ENCODE measurements at regions not wholly inside any gene's neighbourhood (a gene's known extent, or its start where the extent isn't known, plus 50 kb on each side); places are given as distances from the start of the nearest gene placed in this dataset.

DNA sequence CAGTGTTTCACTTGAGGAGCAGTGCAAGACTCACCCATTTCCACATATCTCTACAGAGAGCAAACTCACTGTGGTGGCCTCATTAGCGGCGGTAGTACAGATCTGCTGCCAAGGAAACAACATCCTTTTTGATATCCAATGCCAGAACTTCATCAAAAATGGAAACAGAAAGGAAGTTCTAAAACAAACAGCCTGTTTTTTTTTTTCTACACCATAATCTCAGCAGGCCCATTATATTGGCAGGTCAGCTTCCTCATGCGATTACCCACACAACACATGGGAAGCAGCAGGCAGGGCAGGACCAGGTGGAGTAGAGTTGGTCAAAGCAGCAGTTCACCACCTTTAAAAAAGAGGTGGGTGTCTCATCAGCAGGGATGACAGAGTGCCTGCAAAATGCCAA is 678.9 kb upstream of the CELF4 start:
- TF ChIP-seq, protein P1, sequence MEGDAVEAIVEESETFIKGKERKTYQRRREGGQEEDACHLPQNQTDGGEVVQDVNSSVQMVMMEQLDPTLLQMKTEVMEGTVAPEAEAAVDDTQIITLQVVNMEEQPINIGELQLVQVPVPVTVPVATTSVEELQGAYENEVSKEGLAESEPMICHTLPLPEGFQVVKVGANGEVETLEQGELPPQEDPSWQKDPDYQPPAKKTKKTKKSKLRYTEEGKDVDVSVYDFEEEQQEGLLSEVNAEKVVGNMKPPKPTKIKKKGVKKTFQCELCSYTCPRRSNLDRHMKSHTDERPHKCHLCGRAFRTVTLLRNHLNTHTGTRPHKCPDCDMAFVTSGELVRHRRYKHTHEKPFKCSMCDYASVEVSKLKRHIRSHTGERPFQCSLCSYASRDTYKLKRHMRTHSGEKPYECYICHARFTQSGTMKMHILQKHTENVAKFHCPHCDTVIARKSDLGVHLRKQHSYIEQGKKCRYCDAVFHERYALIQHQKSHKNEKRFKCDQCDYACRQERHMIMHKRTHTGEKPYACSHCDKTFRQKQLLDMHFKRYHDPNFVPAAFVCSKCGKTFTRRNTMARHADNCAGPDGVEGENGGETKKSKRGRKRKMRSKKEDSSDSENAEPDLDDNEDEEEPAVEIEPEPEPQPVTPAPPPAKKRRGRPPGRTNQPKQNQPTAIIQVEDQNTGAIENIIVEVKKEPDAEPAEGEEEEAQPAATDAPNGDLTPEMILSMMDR (IDR thresholded peaks at IDR 0.05; ENCODE audit: low read depth, low read length) = no peak
- no peak for TF ChIP-seq POLR2A (IDR thresholded peaks at IDR 0.05; ENCODE audit: extremely low read depth, insufficient read length)
- TF ChIP-seq, protein P2, sequence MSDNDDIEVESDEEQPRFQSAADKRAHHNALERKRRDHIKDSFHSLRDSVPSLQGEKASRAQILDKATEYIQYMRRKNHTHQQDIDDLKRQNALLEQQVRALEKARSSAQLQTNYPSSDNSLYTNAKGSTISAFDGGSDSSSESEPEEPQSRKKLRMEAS (IDR thresholded peaks at IDR 0.05; ENCODE audit: low read depth, low read length) = no peak
- TF ChIP-seq MYC (IDR thresholded peaks at IDR 0.05; ENCODE audit: low read depth, low read length) = no peak
- no peak overlapping the region for H3K4me3 ChIP-seq (ENCODE audit: low read depth, low read length)
- DNase-seq (ENCODE audit: low read depth) = no peak

DNA sequence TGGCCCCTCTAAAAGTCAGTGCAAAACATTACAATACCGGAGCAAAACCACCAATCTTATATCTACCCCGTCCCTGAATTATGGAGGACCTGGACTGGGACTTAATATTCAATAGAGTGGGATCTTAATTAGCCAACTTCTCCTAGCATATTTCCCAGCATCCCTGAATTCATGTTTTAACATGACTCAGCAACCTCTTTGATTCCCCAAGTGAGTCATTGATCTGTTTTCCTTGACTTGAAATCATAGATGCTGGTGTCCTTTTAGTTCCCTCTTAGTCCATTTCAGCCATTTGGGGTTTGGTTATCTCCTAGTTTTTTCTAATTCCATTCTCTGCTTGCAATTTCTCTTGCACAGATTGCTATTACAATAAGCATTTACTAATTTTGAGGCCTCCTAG is 677.7 kb upstream of the CELF4 start:
- H3K4me3 ChIP-seq (ENCODE audit: low read depth, low read length) = no peak overlapping the region
- TF ChIP-seq MYC (IDR thresholded peaks at IDR 0.05; ENCODE audit: low read depth, low read length) (no peak), POLR2A (IDR thresholded peaks at IDR 0.05; ENCODE audit: extremely low read depth, insufficient read length) (no peak)
- TF ChIP-seq, protein P2 (IDR thresholded peaks at IDR 0.05; ENCODE audit: low read depth, low read length) = no peak
- TF ChIP-seq, protein P1 (IDR thresholded peaks at IDR 0.05; ENCODE audit: low read depth, low read length) = no peak
- no peak for DNase-seq (ENCODE audit: low read depth)

DNA sequence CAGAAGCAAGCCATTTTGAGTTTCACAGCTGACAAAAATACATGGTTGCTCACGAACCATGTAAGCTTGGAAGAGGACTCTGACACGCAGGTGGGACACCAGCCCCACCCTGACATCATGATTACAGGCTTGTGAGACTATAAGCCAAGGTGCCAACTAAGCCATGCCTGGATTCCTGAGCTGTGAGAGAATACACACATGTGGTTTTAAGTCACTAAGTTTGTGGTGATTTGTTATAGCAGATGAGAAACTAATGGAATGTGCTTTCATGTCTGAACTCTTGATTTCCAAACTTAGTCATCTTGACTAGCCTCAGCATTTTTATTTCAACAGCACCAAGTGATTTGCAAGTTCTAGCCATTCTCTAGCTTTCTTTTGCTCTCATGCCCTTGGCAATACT is 676.1 kb upstream of the CELF4 start:
- no peak for DNase-seq (ENCODE audit: low read depth)
- no peak overlapping the region for H3K4me3 ChIP-seq (ENCODE audit: low read depth, low read length)
- TF ChIP-seq, protein P1 (IDR thresholded peaks at IDR 0.05; ENCODE audit: low read depth, low read length) = no peak
- TF ChIP-seq, protein P2 (IDR thresholded peaks at IDR 0.05; ENCODE audit: low read depth, low read length) = no peak
- TF ChIP-seq POLR2A (IDR thresholded peaks at IDR 0.05; ENCODE audit: extremely low read depth, insufficient read length) = no peak
- TF ChIP-seq MYC (IDR thresholded peaks at IDR 0.05; ENCODE audit: low read depth, low read length) = no peak

DNA sequence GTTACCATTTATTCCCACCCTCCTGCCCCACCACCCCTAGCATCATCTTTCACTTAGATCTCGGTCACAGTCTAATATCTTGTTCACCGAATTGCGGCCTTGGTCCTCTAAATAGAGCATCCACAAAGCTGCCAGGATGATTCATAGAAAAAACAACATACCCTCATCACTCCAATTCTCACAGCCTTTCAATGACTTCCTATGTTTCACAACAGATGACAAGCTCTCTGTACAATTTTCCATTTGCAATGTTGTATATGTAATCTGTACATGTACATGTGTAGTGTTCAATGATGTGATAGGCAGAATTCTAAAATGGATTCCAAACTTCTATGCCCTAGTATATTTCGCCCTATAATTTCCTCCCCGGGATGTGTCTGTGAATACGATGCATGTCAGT is 675.6 kb upstream of the CELF4 start:
- TF ChIP-seq, protein P1 (IDR thresholded peaks at IDR 0.05; ENCODE audit: low read depth, low read length) = no peak
- TF ChIP-seq, protein P2 (IDR thresholded peaks at IDR 0.05; ENCODE audit: low read depth, low read length) = no peak
- TF ChIP-seq MYC (IDR thresholded peaks at IDR 0.05; ENCODE audit: low read depth, low read length) (no peak), POLR2A (IDR thresholded peaks at IDR 0.05; ENCODE audit: extremely low read depth, insufficient read length) (no peak)
- H3K4me3 ChIP-seq (ENCODE audit: low read depth, low read length) = no peak overlapping the region
- DNase-seq (ENCODE audit: low read depth) = no peak

DNA sequence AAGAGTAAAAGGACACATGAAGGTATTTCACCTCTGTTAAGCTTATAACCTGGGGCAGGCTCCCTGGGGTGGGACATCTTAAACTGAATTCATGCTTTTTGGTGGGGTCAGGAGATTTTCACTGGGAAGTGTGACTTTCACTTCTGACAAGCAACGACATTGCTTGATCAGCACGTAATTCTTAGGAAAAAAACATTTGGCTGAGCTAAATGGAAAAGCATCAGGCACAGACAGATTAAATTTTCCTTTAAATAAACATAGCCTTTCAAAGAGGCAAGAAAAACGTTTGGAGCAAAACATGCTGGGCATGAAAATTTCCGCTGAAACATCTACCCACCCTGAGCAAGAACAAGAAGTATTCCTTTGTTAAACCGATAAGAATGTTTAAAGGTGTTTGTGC is 674.0 kb upstream of the CELF4 start:
- DNase-seq (ENCODE audit: low read depth) = no peak
- TF ChIP-seq, protein P2 (IDR thresholded peaks at IDR 0.05; ENCODE audit: low read depth, low read length) = no peak
- TF ChIP-seq POLR2A (IDR thresholded peaks at IDR 0.05; ENCODE audit: extremely low read depth, insufficient read length) = no peak
- no peak for TF ChIP-seq MYC (IDR thresholded peaks at IDR 0.05; ENCODE audit: low read depth, low read length)
- TF ChIP-seq, protein P1 (IDR thresholded peaks at IDR 0.05; ENCODE audit: low read depth, low read length) = no peak
- no peak overlapping the region for H3K4me3 ChIP-seq (ENCODE audit: low read depth, low read length)

DNA sequence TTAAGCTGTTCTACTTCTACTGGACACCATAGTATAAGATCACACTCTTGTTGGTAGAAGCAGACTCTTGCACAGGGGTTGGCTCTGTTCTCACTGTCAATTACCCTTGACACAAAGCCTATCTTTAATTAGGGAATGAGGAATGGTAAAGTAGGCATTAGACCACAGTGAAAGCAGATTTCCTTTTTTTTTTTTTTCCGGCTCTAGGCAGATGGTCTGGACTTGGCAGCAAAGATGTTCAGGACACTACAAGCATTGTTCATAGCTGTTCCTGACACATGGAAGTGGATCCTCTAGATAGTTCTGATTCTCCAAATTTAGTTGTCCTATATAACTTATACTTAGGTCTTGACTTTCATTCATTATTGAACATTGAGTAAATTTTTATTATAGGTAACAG is 672.2 kb upstream of the CELF4 start:
- TF ChIP-seq, protein P2 (IDR thresholded peaks at IDR 0.05; ENCODE audit: low read depth, low read length) = no peak
- TF ChIP-seq MYC (IDR thresholded peaks at IDR 0.05; ENCODE audit: low read depth, low read length) (no peak), POLR2A (IDR thresholded peaks at IDR 0.05; ENCODE audit: extremely low read depth, insufficient read length) (no peak)
- TF ChIP-seq, protein P1 (IDR thresholded peaks at IDR 0.05; ENCODE audit: low read depth, low read length) = no peak
- H3K4me3 ChIP-seq (ENCODE audit: low read depth, low read length) = no peak overlapping the region
- no peak for DNase-seq (ENCODE audit: low read depth)
